Peyer's patch (tissue), 4 donors: ENCODE measurements at regions not wholly inside any gene's neighbourhood (a gene's known extent, or its start where the extent isn't known, plus 50 kb on each side); places are given as distances from the start of the nearest gene placed in this dataset.

Experiments used
- CTCF ChIP-seq, 6 experiments: fragments of 450-650 bp in 4 of 6; fragments of 200-600 bp in 2 of 6; sonication (generic) in 1 of 6; IDR thresholded peaks; one replicate each; pipeline ENCODE4 v1.5.1; 2017 to 2019; ENCODE audit warnings: antibody characterized with exemption in 6 of 6, mild to moderate bottlenecking in 3 of 6, moderate library complexity in 1 of 6
- POLR2A ChIP-seq, 2 donors: fragments of 450-650 bp; IDR thresholded peaks; one replicate each; pipeline ENCODE4 v1.5.1; 2017; ENCODE audit warnings: antibody characterized with exemption in 2 of 2, mild to moderate bottlenecking in 2 of 2, moderate library complexity in 2 of 2

- TF ChIP-seq CTCF (IDR thresholded peaks at IDR 0.05) (no peak), POLR2A (IDR thresholded peaks at IDR 0.05) (no peak)
Observed at GRCh38 chr16:86913886-86914285, 335.5 kb downstream of the FOXL1 start.
